HG03460 (cell line): ENCODE measurements at regions not wholly inside any gene's neighbourhood (a gene's known extent, or its start where the extent isn't known, plus 50 kb on each side); places are given as distances from the start of the nearest gene placed in this dataset.
"Not testable (repeated sequence)": the region's sequence is repeated elsewhere in the genome, so short reads cannot be mapped to it uniquely, and the experiment has no call there.

ENCODE experiments used
- ATAC-seq: cut with Tn5 transposase; IDR thresholded peaks from one replicate; pipeline ENCODE4 v1.9.1; 2021; ENCODE audit not compliant: unreplicated experiment

- ATAC-seq = no peak
Observed at GRCh38 chr3:4218456-4219226, 84.5 kb upstream of the SETMAR start.

- ATAC-seq = no peak
Observed at GRCh38 chr3:4219227-4219568, 84.0 kb upstream of the SETMAR start.

GRCh38 chr3:4220065-4220464 lies 83.1 kb upstream of the SETMAR start:
- no peak for ATAC-seq

- no peak for ATAC-seq
Observed at GRCh38 chr3:4222574-4223175, 80.5 kb upstream of the SETMAR start.

- ATAC-seq = no peak
Observed at GRCh38 chr3:4223777-4224176, 79.4 kb upstream of the SETMAR start.

- ATAC-seq = no peak
Observed at GRCh38 chr3:4224331-4224730, 78.8 kb upstream of the SETMAR start.

GRCh38 chr3:4225005-4225471 lies 78.1 kb upstream of the SETMAR start:
- no peak for ATAC-seq

GRCh38 chr3:4228295-4228694 lies 74.9 kb upstream of the SETMAR start:
- ATAC-seq = no peak

- ATAC-seq = no peak
Observed at GRCh38 chr3:4231041-4231440, 72.1 kb upstream of the SETMAR start.

GRCh38 chr3:4232798-4233197 lies 70.4 kb upstream of the SETMAR start:
- no peak for ATAC-seq

GRCh38 chr3:4233488-4233887 lies 69.7 kb upstream of the SETMAR start:
- no peak for ATAC-seq

- ATAC-seq = no peak
Observed at GRCh38 chr3:4234889-4235288, 68.3 kb upstream of the SETMAR start.

- no peak for ATAC-seq
Observed at GRCh38 chr3:4235690-4236089, 67.5 kb upstream of the SETMAR start.

- no peak for ATAC-seq
Observed at GRCh38 chr3:4241595-4242170, 61.5 kb upstream of the SETMAR start.

GRCh38 chr3:4245671-4246070 lies 57.5 kb upstream of the SETMAR start:
- no peak for ATAC-seq

- ATAC-seq = no peak
Observed at GRCh38 chr3:4247391-4247790, 55.8 kb upstream of the SETMAR start.

- no peak for ATAC-seq
Observed at GRCh38 chr3:4250064-4250463, 53.1 kb upstream of the SETMAR start.

GRCh38 chr3:4251412-4251811 lies 51.8 kb upstream of the SETMAR start:
- no peak for ATAC-seq

- ATAC-seq = not testable (repeated sequence)
Observed at GRCh38 chr3:4253072-4253832, 49.9 kb upstream of the SETMAR start.
